PFSK-1 (cell line): ENCODE measurements at regions not wholly inside any gene's neighbourhood (a gene's known extent, or its start where the extent isn't known, plus 50 kb on each side); places are given as distances from the start of the nearest gene placed in this dataset.

ENCODE experiments used
- FOXP2 ChIP-seq: optimal IDR thresholded peaks from 2 replicates; pipeline ENCODE3; 2011; ENCODE audit warnings: borderline replicate concordance, control low read depth, inconsistent platforms; ENCODE audit not compliant: insufficient read depth; ENCODE audit errors: extremely low read length, extremely low read depth
- POLR2AphosphoS5 ChIP-seq: IDR thresholded peaks from 2 replicates; pipeline ENCODE4 v1.6.1; 2012; ENCODE audit warnings: low read depth, mild to moderate bottlenecking, control low read depth, low read length, moderate library complexity
- TAF1 ChIP-seq: IDR thresholded peaks from 2 replicates; pipeline ENCODE4 v1.6.1; 2012; ENCODE audit warnings: low read length, control low read depth, borderline replicate concordance; ENCODE audit not compliant: insufficient read depth

DNA sequence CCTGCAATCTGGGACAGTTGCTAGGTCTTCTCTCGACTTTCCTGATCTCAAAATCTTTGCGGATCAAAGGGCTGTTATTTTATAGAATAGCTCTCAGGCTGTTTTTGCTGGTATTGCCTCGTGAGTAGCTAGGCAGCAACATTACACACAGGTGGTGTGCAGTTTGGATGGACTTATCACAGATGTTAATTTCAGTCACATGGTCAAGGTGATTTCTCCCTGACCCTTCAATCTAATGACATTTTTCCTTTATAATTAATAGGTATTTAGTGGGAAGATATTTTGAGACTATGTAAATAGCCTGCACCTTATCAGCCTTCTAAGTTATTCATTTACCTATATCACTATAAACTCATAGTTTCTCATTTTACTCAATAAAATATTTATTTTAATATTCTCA lies 309.6 kb upstream of the PRKCQ start:
- TF ChIP-seq POLR2AphosphoS5 (no peak), FOXP2 (no peak), TAF1 (no peak)
